Astrocyte (in vitro differentiated cells and primary cell): ENCODE measurements at regions not wholly inside any gene's neighbourhood (a gene's known extent, or its start where the extent isn't known, plus 50 kb on each side); places are given as distances from the start of the nearest gene placed in this dataset.

Experiments used
- EZH2 ChIP-seq: IDR thresholded peaks from 2 replicates; pipeline ENCODE4 v1.6.1; 2012; ENCODE audit warnings: mild to moderate bottlenecking, low read length, inconsistent platforms; ENCODE audit not compliant: insufficient read depth
- TF ChIP-seq, protein P1 (sequence below): IDR thresholded peaks from 2 replicates; pipeline ENCODE4 v1.5.1; 2011; ENCODE audit warnings: low read depth, mild to moderate bottlenecking, inconsistent platforms, low read length, moderate library complexity; ENCODE audit not compliant: insufficient read depth

DNA sequence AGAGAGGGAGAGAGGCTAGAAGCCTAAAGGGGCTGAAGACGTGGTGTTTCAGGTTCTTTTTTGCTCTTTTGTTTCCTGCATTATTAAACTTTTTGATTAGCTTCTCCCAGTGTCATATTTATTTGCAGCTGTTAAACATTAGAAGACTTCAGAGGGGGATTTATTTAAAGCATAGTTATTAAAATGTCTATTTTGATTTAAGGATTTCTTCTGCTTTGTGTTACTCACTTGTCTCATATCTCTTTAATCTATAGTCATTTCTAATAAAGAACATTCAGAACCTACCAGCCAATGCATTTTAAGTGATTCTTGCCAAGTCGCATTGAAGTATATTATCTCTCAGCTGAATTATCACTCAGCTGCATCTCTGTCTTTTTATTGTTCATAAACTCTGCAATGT lies 152.0 kb upstream of the DYRK2 start:
- TF ChIP-seq, protein P1, sequence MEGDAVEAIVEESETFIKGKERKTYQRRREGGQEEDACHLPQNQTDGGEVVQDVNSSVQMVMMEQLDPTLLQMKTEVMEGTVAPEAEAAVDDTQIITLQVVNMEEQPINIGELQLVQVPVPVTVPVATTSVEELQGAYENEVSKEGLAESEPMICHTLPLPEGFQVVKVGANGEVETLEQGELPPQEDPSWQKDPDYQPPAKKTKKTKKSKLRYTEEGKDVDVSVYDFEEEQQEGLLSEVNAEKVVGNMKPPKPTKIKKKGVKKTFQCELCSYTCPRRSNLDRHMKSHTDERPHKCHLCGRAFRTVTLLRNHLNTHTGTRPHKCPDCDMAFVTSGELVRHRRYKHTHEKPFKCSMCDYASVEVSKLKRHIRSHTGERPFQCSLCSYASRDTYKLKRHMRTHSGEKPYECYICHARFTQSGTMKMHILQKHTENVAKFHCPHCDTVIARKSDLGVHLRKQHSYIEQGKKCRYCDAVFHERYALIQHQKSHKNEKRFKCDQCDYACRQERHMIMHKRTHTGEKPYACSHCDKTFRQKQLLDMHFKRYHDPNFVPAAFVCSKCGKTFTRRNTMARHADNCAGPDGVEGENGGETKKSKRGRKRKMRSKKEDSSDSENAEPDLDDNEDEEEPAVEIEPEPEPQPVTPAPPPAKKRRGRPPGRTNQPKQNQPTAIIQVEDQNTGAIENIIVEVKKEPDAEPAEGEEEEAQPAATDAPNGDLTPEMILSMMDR = no peak
- no peak for TF ChIP-seq EZH2
